Renal cortical epithelial cell (primary cell): ENCODE measurements at regions not wholly inside any gene's neighbourhood (a gene's known extent, or its start where the extent isn't known, plus 50 kb on each side); places are given as distances from the start of the nearest gene placed in this dataset.
"Not testable (repeated sequence)": the region's sequence is repeated elsewhere in the genome, so short reads cannot be mapped to it uniquely, and the experiment has no call there.

Experiments used
- DNase-seq: peaks from one replicate; pipeline ENCODE4 v3.0.0-alpha.2; 2011; ENCODE audit warnings: low read depth

GRCh38 chr20:29883514-29884219 lies 1373.8 kb upstream of the DEFB115 start:
- DNase-seq, result not testable (repeated sequence)

GRCh38 chr20:29884322-29884721 lies 1373.1 kb upstream of the DEFB115 start:
- not testable (repeated sequence) for DNase-seq

- DNase-seq, result not testable (repeated sequence)
Observed at GRCh38 chr20:29885282-29886185, 1371.9 kb upstream of the DEFB115 start.

GRCh38 chr20:29891555-29891954 lies 1365.9 kb upstream of the DEFB115 start:
- not testable (repeated sequence) for DNase-seq
